UCSD-AML1 (cell line): ENCODE measurements at regions not wholly inside any gene's neighbourhood (a gene's known extent, or its start where the extent isn't known, plus 50 kb on each side); places are given as distances from the start of the nearest gene placed in this dataset.
"Not testable (repeated sequence)": the region's sequence is repeated elsewhere in the genome, so short reads cannot be mapped to it uniquely, and the experiment has no call there.

Source experiments
- DNase-seq: peaks from one replicate; lab custom pipeline; 2025; ENCODE audit not compliant: unreplicated experiment; lab: John Stamatoyannopoulos, UW

- no peak for DNase-seq
Measured at GRCh38 chr7:48992816-48993215, 68.5 kb downstream of the CDC14C start.

DNA sequence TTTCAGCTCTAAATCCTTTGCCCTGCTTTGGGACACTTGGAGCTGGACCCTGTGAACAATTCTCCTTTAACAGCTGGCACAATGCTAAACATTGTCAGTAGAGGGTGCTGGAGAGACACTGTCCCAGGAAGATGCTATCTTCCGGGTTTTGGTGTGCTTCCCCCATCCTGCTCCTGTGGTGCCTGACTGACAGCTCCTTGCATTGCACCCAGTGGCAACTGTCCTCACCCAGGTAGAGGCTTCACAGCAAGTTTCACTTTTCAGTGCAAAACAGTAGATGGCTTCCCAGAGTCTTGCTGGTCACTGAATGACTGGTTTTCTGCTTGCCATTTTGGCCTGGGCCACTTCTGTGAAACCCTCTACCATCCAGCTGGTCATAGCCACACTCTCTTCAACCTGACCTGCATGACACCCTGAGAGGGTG lies 77.3 kb downstream of the CDC14C start:
- peak; percentile 7 for DNase-seq

- no peak for DNase-seq
Measured at GRCh38 chr7:49010717-49011116, 86.4 kb downstream of the CDC14C start.

DNA sequence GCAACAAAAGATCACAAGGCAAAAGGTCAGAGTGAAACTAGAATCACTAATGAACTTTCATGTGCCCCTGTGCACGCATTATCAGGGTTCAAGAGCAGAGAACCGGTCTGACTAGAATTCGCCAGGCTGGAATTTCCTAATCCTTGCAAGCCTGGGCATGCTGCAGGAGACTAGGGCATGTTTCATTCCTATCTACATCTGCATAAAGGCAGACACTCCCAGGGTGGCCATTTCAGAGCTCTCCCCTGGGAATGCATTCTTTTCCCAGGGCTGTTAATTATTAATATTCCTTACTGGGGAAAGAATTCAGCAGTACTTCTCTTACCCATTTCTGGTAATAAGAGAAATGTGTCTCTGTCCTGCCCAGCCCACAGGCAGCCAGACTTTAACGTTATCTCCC lies 90.5 kb downstream of the CDC14C start:
- no peak for DNase-seq

DNA sequence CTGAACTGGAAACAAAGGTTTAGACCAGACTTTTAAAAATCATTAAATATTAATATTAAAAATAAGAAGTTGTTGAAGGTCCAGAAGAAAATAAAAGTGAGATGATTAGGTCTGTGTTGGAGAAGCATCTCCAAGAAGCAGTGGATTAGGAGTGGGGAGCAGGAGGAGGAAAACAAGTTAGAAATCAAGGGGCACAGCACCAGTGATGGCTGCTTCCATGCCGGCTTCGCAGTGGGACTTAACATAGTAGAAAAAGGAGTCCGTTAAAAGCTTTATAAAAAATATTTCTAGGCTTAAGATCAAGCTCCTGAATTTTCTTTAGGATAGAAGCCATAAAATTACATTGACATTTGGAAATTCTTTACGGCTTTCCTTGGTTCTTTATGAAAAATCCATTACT lies 95.8 kb downstream of the CDC14C start:
- DNase-seq: no peak

DNA sequence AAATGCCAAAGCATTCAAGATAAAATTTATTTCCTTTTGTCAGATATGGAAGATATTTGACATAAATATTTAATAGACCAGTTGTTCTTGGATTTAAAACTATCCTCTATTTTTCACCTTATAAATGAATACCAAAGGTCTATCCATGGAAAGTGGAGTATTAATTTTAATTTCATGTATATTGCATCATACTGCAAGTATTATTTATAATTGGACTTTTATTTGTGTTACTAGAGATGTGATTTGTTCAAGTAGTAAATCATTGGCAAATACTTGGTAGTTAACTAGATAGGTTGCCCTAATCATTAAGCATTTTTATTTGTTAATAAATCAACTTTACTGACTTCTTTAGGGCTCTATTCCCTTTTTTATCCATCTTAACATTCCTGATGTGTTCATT lies 98.1 kb downstream of the CDC14C start:
- no peak for DNase-seq

DNA sequence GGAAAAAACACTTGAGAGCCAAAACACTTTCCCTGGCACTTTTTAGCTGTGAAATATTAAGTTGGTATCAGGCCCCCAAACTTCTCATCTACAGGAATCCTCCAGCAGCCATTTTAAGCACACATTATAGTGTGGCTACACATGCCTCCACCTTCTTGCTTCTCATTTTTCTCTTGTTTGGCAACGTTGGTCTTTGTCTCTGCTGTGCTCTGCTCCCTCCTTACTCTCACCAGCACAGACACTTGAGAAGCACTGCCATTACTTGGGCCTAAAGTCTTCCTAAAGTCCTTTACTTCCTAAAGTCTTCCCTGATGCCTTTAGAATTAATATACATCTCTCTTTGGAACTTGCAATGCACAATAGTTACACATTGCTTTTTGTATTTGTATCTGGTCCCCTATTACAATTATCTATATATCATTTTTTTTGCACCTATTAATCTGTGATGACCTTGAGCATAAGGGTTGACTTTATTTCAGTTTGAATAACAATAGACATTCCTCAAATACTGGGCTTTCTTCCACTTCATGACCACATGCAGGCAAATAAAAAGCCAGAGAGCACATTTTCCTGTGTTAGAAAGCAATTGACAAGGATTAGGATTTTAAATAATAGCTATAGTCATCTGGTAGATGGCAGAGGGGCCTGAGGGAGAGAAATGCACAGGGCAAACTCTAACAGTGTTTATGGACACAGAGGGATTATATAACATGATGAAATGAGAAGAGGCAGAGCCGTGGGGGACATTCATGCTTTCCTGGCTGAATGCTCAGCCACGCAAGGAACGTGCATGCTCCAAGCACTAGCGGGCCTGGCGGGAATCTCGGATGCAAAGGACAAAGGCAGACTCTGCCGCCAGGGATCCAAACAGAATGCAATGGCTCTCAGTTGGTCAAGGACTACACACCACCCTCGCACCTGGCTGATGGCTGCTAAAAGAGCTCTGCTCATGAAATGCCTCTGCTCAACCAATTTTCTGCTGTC lies 99.3 kb downstream of the CDC14C start:
- no peak for DNase-seq

GRCh38 chr7:49030221-49030620 lies 105.9 kb downstream of the CDC14C start:
- DNase-seq: no peak

DNA sequence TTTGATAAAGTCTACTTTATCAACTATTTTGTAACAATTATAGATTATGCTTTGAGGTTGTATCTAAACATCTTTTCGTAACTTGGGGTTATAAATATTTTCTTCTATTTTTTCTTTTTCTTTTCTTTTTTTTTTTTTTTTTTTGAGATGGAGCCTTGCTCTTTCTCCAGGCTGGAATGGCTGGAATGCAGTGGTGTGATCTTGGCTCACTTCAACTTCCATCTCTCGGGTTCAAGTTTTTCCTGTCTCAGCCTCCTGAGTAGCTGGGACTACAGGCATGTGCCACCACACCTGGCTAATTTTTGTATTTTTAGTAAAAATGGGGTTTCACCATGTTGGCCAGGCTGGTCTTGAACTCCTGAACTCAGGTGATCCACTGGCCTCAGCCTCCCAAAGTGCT lies 108.8 kb downstream of the CDC14C start:
- DNase-seq: not testable (repeated sequence)

- DNase-seq: no peak
Measured at GRCh38 chr7:49037346-49038210, 113.2 kb downstream of the CDC14C start.

DNA sequence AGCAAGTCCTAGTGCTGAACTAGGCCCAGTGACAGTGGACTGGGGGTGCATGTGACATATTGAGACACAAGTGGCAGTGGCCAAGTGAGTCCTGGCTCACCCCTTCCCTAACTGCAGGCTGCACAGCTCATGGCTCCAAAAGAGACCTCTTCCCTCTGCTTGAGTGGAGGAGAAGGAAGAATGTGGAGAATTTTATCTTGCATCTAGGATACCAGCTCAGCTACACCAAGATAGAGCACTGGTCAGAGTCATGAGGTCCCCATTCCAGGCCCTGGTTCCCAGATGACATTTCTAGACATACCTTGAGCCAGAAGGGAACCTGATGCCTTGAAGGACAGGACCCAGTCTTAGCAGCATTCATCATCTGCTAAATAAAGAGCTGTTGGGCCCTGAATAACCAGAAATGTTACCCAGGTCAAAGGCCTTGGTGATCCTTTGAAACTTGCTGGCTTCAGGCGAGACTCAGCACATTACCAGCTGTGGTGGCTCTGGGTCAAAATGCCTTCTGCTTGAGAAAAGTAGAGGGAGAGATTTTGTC lies 114.5 kb downstream of the CDC14C start:
- no peak for DNase-seq

GRCh38 chr7:49060743-49061142 lies 136.4 kb downstream of the CDC14C start:
- no peak for DNase-seq

GRCh38 chr7:49074538-49074937 lies 150.2 kb downstream of the CDC14C start:
- no peak for DNase-seq

DNA sequence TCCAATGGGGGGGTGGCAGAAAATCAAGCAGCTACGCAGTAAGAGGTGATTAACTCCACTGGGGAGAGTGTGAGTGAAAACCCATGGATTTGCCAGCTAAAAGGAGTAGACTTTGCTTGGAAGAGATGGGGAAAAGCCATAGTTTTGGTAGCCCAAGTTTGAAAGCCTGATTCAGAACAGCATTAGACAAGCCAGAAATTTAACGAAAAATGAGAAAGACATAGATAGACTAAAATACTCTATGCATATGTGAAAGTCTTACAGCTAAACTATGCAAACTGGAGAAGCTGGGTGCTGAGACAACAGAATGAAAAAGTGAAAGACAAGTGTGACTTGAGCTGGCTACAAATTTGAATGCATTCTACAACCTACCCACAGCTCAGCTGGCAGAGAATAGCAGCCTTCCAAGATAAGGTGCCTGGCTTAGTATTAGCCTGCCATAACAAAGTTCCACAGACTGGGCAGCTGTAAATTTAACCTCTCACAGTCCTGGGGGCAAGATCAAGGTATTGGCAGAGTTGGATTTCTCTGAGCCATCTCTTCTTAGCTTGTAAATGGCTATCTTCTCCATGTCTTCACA lies 156.6 kb downstream of the CDC14C start:
- DNase-seq: no peak

DNA sequence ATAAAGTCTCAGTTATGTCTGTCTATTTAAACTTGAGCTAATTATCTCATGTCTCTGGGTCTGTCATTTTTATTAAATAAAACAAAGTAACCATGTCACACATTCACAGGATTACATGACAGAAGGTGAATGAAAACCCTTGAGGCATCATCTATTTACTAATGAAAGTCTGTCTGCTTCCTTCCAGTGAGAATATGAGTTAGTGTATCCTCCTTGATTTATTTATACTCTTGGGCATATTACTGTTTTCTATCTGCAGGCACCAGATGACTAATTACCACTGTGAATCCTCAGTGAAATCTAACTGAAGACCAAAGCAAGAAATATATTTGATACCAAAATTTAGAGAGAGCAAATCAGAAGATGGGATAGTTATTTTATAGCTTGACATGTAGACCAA lies 163.7 kb downstream of the CDC14C start:
- DNase-seq: no peak

GRCh38 chr7:49089717-49090116 lies 165.4 kb downstream of the CDC14C start:
- DNase-seq: no peak

- no peak for DNase-seq
Measured at GRCh38 chr7:49091089-49091488, 166.7 kb downstream of the CDC14C start.

DNA sequence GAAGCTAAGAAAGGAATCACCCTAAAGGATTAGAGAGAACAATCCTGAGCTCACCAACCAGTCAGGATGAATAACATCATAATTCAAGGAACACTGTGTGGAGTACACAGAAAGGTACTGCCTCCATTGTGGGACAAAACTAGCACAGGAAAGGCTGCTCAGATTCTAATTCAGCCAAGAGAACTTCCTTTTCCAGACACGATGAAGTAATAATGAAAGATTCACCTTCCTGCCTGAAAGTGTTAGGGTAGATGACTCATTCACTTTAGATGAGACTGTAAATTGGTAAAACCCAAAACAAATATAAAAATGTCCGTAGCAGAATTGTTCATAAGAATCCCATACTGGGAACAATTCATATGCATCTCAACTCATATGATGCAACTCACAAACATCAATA lies 167.2 kb downstream of the CDC14C start:
- no peak for DNase-seq

DNA sequence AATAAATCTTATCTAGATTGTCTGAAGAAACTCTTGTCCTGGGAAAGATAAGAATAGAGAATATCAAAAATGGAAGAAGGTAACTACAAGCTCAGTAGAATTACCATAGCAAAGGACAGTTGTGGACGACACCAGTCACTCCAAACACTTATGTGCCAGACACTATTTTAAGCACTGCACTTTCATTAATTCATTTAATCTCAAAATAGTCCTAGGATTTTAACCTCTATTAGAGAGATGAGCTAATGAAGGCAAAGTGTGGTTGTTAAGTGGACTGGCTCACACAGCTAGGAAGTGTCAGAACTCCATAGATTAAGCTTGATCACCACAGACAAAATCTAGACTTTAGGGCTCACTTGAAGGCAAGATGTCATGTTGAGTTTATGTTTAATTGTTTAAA lies 168.9 kb downstream of the CDC14C start:
- no peak for DNase-seq

DNA sequence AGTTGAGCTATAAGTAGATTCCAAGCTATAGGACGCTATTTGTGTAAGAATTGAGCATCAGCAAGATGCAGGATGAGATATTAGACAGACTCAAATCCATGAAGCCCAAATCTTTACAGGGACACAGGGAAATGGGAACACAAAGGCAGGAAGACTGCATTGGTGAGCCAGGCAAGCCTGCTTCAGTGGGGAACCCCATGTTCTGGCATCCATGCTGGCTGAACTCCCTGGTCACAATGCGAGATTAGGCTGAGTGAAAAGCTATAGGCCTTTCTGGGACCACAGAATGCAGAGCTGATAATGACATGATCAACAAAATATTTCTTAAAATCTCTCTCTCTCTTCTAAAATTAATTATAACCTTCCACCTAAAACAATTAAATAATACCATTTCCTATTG lies 170.5 kb downstream of the CDC14C start:
- DNase-seq: no peak

DNA sequence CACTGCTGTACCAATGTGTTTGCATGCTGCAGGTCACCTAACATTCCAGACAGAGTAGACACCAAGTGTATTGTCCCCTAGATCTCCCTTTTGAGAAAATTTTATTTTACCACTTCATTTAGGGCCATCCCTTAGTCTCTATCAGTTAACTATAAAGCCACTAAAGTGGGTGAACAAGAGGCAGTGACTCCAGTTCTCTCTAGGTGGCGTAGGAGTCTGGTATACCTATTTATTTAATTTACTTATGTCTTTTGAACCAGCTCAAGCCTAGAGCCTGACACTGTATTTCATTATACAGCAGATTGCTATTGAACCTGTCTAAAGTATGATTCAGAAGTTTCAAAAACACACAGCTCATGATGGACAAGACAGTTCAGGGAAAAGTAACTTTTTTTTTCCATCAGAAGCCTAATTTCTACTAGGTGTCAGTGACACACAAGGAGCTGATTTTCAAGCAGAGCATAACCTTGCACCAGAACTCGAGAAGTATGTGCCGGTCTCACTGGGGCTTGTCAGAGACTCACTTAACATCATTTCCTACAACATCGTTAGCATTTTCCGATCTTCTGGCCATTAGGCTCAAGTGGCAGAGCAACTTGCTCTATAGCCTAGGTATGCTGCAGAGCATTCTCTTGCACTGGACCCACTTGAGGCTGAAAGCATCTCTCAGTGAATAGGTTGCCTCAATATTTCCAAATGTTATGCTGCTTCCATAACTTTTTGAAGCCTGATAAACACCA lies 175.4 kb downstream of the CDC14C start:
- DNase-seq: no peak
